ENCODE measurements at regions not wholly inside any gene's neighbourhood (a gene's known extent, or its start where the extent isn't known, plus 50 kb on each side); places are given as distances from the start of the nearest gene placed in this dataset.
"Not testable (repeated sequence)": the region's sequence is repeated elsewhere in the genome, so short reads cannot be mapped to it uniquely, and the experiment has no call there.

DNA sequence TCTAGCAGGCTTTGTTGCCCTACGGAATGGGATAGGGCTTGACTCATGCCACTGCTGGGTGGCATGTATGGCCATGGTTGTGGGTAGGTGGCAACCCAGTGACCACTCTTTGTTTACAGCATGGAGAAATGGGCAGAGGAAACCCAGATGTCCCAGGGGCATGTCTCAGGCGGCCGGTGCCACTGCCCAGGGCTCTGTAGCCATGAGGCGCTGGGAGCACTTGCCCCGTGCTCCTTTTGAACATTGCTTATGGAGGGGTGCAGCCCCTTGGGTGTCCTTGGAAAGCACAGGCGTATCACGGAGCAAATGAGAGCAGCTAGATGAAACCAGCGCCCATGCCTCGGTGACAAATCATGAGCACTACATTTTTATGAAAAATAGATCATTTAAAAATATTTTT is 212.5 kb upstream of the ECI2 start:
- DNase-seq, result no peak

DNA sequence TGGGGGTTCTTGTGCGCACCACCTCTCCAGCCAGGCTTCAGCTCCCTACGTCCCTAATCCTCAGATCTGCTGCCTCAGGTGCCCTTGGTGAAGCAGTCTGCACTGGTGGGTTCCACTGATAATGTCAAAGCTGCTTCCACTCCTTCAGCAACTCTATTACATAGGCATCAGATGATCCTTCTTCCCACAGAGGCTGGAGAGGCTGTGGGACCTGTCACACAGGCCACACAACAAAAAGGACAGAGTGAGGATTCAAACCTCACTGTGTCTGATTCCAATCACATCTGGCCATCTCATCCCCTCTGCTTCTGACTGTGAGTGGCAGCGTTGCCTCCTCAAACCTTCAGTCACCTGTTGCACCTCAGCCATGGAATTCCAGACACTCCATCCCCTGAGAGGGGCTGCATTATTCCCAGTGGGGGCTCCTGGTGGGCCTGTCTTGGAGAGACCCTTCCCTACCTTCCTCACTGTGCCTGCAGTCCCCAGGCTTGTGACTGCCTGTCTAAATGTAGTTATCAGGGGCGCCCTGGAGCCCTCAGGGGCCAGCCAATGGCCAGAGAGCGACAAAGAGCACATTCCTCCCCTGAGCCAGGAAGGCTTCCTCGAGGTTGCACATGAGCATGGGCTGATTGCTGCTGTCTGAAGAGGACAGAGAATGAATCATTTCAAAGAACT is 211.4 kb upstream of the ECI2 start:
- no peak for DNase-seq

DNA sequence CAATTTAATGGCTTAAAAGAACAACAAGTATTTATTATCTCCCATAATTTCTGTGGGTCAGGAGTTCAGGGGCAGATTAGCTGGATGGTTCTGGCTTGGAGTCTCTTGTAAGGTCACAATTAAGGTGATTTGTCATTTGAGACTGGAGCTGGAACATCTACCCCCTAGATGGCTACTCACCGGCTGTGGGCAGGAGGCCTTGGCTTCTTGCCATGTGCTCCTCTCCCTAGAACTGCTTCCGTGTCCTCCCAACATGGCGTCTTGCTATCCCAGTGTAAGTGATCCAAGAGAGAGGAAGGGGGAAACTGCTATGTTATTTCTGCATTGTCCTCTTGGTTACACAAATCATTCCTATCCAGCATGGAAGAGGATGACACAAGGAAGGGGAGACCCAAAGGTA is 210.2 kb upstream of the ECI2 start:
- no peak for DNase-seq

DNA sequence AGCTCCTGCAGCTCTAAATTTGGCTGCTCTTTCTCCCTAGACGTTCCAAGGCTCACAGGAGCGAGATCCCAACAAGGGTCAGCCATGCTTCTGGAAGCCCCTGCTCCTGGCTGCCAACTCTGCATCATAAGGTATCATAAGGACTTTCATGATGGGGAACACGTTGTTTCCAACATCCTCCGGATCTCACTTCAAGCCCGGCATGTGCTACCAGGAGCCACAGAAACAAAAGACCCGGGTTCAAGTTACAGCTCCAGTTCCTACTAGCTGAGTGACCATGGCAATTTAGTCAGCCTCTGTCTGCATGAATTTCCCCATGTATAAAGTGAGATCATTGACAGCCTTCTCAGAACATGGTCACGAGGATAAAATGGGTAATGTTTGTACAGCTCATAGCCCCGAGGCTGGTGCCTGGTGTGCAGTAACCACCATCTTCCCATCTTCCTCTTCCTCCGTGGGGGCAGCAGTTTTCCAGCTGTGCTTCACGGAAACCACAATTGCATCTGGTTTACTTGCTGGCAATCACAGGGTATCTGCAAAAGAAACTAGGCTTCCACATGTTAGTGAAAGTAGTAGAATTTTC is 209.0 kb upstream of the ECI2 start:
- DNase-seq, result no peak

DNA sequence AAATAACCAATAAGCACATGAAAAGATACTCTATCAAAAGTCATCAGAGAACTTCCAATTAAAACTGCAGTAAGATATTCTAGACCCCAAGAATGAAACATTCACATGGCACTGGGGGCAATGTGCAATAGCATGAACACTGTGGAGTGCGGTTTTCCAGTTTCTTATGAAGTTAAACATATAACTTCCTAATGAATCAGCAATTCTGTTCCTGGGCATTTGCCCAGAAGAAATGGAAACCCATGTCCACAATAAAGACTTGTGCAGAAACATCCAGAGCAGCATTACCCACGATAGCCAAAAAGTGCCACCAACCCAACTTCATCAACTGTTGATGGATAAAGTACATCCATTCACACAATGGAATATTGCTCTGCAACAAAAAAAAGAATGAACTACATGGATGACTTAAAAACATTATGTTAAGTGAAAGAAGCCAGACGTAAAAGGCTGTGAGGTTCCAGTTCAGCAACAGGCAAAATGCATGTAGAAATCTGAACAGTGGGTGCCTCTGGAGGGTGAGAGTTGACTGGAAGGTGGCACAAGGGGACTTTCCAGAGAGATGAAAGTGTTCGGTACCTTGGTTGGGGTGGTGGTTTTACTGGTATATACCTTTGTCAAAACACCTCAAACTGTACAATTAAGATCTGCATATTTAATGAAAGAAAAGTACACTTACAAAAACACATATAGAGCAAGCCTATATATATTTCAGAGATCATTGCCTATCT is 207.2 kb upstream of the ECI2 start:
- peak in 1 of 5 experiments; percentile 30 for DNase-seq

DNA sequence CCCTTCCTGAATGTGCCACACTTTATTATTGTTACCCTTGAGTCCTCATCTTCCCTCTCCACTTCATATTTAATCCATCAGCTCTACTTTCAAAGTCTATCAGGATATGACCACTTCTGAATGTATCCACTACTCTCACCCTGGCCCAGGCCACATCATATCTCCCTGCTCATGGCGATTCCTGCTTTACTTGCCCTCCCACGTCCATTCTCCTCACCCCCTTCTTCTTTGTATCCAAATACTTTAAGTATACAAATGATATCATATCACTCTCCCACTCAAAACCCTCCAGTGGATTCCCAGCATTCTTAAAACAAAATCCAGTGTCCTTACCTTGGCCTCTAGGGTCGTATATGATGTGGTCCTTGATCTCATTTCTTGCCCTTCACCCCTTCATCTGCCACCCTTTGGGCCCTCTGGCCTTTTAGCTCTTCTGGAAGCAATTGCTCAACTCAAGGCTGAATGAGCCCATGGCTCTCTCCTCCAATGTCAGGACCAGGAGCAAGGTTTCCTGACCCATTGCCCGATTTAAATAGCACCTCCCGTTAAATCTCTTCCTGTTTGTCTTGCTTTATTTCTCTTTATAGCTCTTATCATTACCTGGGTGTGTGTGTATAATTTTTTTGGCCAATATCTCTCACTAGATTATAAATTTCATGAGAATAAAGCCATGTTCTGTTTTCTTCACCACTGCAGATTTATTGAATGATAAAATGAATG is 205.9 kb upstream of the ECI2 start:
- DNase-seq, result no peak

DNA sequence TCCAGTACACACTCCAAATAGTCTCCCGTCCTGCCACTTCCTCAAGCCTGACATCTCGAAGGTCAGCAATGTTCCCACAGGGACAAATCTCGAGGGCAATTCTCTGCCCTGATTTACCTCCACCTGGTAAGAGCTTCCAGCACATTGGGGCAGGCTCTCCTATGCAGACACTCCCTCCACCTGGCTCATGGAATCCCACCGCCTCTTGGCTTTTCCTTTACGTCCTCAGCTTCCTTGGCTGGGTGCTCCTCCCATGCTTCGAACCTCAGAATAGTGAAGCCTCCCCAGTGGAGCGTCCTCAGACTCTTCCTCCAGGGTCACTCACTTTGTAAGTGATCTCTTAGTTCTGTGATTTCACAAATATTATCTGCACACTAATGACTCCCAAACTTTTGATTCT is 205.2 kb upstream of the ECI2 start:
- DNase-seq, result no peak

DNA sequence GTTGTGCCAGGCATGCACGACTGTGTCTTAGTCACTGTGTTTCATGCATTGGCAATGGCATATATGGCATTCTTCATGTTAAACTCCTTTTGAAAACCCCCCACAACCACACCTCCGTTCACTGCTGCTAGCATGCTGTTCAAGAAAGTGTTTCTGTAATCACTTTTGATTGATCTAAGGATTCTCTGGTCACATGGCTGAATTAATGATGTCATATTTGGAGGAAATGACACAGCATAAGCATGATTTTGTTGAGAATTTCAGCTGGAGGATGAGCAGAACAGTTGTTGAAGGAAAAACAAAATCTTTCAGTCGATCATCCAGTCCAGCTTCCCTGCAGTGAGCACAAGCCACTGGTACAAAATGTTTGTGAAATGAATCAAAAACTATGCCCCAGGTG is 203.5 kb upstream of the ECI2 start:
- no peak for DNase-seq

DNA sequence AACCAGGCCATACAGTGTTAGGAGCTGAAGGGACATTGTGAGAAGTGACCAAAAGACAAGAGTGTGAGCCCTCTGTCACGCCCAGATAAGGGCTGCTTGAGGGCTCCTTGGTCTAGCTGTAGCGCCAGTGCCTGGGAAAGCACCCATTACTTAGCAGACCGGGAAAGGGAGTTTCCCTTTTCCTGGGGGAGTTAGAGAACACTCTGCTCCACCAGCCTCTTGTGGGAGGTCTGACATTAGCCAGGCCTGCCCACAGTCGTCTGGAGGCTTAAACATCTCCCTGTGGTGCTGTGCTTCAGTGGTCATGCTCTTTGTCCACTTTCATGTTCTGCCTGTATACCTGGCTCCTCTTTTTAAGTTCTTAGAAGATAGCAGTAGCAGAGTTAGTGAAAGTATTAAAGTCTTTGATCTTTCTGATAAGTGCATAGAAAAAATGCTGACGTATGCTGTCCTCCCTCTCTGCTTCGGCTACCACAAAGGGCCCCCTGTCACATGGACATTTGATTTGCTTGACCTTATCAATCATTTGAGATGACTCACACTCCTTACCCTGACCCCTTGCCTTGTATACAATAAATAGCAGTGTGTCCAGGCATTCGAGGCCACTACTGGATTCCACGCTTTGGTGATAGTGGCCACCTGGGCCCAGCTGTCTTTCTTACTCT is 201.5 kb upstream of the ECI2 start:
- no peak for DNase-seq

DNA sequence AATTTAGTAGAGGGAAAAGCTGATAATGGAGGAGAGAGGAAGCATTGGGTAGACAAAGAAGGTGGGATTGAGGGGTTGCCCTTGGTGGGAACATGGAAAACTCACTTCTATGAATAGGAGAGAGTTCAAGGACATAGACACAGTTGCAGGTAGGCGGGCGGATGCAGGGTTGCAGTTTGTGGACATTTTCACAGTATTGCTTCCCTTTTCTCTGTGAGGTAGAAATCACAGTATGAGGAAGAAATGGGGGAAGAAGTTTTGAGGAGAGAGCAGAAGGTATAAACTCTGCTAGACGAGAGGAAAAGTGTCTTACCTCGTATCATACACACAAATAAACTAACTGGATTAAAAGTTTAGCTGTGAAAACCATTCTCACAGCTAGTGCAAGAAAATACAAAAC is 200.7 kb upstream of the ECI2 start:
- DNase-seq, result no peak

DNA sequence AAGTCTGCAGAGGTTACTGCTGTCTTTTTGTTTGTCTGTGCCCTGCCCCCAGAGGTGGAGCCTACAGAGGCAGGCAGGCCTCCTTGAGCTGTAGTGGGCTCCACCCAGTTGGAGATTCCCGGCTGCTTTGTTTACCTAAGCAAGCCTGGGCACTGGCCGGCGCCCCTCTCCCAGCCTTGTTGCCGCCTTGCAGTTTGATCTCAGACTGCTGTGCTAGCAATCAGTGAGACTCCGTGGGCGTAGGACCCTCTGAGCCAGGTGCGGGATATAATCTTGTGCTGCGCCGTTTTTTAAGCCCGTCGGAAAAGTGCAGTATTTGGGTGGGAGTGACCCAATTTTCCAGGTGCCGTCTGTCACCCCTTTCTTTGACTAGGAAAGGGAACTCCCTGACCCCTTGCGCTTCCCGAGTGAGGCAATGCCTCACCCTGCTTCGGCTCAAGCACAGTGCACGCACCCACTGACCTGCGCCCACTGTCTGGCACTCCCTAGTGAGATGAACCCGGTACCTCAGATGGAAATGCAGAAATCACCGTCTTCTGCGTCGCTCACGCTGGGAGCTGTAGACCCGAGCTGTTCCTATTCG is 198.9 kb upstream of the ECI2 start:
- not testable (repeated sequence) for DNase-seq

DNA sequence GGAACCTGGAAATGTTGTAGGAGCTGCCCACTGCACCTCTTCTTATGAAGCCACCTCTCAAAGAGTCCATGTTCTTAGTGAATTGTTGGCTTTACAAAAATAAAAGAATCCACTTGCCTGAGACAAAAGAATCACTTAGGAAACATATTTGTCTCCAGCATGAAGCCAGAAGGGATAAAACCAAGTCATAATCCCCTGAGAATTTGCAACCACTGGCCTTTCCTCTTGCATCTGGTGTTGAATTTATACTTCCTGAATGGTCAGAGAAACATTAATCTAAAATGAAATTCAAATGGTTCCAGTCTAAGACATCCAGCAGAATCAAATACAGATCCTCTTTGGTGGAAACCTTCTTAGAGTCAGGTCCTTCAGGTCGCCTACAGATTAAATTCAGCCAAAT is 192.5 kb upstream of the ECI2 start:
- DNase-seq, result no peak

DNA sequence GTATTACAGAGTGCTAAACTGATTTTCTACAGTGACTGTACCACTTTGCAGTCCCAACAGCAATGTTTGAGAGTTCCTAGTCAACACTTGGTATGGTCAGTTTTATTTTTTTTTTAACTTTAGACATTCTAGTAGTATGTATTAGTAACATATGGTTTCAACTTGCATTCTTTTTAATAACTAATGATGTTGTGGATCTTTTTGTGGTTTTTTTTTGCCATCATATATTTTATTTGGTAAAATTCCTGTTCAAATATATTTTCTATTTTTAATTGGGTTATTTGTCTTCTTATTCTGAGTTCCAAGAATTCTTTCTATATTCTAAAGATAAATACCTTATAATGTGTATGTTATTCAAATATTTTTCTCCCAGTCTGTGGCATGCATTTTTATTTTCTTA is 189.4 kb upstream of the ECI2 start:
- no peak for DNase-seq

DNA sequence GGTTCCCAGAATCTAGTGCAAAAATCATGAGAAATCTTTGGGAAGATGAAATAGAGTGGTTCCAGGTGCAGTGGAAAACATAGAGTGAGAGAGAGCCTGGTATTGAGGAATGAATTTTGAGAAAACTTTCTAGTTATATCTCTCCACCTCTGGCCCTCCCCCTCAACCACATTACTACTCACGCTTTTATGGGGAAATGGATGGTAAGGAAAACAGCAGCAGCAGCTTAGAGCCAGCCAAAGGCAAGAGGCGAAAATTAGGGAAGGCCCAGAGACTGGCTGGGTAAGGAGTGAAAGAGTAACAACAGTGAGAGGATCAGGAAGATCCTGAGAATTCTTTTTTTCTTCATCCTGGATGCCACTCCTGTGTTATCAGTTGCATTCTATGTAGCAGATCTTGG is 187.9 kb upstream of the ECI2 start:
- no peak for DNase-seq

DNA sequence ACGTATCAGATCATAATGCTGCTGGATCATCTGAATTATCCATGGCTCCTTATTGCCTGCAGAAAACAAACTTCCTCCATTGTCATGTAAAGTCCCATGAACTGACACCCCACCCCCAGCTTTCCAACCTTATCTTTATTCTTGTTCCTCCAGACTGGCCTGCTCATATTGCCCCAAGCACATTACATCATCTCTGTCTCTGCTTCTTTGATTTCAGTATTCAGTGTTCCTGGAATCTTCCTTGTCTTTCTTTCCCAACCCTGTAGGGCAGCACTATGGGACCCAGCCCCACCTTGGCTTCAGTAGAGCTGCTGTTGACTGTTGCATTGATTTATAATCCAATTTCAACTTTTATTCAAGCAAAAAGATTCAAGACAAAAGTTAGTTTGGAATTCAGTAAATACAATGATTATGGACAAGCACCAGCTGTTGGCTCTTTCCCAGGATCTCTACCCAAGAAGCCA is 187.5 kb upstream of the ECI2 start:
- no peak for DNase-seq

DNA sequence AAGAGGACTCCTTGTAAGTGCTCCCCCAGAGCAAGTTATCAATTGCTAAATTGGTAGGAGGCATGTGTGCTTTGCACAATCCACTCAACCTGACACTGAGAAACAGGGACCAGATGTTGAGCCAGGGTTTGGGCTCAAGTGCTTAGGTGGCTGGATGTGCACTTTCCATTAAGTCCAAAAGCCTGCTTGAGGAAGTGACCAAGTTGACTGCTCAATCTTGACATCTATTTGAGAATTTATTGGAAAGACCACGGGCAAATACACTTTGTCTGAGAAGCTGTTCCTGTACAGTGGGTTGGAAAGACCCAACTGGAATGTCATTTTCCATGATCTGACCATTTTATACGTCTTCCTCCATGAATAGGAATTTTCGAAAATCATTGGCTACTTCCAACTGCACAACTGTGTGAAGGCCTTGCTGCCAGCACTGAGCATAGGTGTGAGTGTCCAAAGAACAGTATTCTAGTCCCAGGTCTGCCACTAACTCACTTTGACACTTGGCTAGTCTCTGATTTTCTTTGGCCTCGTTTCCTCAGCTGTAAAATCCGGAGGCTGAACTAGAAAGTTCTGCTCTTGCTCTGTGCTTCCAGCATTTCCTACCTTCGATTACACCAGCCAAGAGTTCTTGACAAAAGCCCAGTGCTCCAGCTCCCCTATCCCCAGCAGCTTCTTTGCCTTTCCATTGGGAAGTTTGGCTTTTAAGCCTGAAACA is 186.9 kb upstream of the ECI2 start:
- no peak for DNase-seq

DNA sequence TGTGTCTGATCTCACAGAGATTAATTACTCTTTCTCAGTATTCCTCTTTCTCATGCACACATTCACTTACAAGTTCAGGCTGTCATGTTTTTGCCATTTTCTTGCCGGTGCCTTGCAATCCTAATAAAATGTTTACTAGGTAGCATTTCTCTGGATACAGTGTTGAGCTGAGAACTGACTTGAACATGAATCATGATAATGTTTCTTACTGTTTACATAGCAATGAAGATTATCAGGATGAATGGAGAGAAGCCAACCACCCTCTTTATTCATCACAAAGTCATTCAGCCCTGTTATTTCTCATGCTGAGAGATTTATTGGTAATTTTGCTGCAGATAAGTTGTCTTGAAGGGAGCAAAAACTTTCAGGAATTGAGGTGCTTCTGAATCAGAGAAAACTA is 185.5 kb upstream of the ECI2 start:
- no peak for DNase-seq

DNA sequence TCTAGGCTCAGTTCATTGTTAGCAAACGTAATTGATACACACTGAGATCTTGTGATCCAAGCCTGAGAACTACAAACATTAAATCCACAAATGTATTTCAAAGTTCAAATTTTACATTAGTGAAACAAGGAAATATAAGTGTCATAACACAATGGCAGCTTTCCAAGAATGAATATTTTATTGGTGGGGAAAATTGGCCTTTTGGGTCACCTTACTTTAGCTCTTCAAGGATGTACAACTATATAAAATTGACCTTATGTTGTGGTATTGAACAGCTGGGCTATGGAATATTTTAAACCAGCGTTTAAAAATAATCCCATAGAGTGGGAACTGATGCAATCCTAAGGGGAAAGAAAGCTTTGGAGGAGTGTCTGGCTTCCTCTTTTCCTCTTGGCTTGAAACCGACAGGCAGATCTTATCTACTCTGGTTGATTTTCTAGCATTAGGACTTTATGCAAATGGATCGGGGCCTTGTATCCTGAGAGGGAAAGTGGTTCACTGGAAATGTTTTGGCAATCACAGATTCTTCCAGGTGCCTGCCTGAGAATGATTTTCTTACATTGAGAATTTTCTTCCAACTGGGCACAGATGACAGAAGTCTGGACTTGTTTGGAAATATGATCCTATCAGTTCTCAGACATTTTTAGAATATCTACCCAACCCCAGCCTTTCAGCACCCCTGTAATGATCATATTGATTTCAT is 184.8 kb upstream of the ECI2 start:
- no peak for DNase-seq

DNA sequence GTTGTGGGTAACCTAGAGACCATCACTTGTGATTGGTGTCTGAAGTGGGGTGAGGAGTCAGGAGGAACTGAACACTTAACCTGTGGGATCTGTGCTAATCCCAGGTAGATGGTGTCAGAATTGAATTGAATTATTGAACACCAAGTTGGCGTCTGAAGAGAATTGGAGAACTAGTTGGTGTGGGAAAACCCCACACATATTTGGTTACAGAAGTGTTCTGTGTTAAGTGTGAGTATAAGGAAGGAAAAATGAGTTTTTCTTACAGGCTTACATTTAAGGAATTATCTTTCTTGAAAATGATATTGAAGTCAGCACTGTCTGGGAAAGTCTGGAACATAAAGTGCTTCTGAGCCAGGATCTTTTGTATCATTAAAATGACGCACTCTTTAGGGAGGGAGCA is 182.9 kb upstream of the ECI2 start:
- DNase-seq, result no peak

DNA sequence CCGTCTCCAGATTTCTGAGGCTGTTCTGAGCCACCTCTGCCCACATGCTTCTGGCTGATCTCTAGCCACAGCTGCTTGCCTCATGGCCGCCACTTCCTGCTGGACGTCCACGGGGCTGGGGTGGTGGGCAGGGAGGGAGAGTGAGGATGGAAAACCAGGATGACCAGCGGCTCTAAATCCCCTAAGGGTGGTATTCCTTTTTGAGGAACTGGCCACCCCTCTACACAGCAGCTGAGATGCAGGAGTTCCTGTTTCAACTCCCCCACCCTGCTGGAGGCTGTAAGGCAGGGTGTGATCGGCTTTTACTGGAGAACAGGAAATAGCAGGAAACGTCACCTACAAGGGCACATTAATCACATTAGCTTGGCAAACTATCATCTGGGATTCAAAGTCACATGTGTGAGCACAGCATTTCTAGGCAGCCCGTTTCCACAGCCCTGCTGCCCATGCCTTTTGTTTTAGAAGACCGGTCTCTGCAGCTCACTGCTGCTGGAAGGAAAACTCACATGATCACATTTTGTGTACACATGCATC is 181.6 kb upstream of the ECI2 start:
- DNase-seq, result no peak

DNA sequence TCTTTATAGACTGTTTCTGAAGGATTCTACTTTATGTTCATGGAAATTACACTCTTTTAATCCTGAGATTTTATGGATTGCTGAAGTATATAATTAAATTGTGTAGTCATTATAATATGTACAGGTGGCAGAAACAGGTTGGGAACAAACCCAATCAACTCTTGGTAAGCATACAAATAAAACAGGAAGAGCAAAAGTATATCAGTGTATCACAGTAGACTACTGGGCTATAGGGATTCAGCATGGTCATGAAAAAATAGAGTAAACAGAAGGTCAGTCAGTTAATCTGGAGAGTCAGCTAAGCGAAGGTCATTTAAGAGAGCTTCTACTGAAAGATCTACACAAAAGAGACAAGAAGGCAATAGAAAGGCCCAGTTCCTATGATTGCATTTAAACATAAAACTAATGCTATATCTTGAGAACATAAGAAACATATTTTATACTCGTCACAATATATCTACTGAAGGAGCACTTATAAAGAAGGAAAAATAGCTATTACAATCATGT is 178.9 kb upstream of the ECI2 start:
- no peak for DNase-seq

Measured in T-helper 2 cell (primary cell).